ENCODE measurements at regions not wholly inside any gene's neighbourhood (a gene's known extent, or its start where the extent isn't known, plus 50 kb on each side); places are given as distances from the start of the nearest gene placed in this dataset.
"Not testable (repeated sequence)": the region's sequence is repeated elsewhere in the genome, so short reads cannot be mapped to it uniquely, and the experiment has no call there.

DNA sequence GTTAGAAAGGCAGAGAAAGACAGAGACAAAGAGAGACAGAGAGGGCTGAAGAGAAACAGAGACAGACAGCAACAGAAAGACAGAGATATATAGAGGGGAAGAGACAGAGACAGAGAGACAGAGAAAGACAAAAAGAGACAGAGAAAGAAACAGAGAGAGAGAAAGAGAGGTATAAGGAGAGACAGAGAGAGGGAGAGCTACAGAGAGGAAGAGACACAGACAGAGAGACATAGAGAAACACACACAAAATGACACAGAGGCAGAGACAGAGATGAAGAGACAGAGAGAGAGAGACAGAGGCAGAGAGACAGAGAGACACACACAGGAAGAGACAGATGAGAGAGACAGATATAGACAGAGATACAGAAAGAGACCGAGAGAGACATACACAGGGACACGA lies 168.6 kb downstream of the TMEM121 start (continued):
- TF ChIP-seq EZH2phosphoT487 (IDR thresholded peaks at IDR 0.05; ENCODE audit: unreplicated experiment) (no peak), NANOG (IDR thresholded peaks at IDR 0.05; ENCODE audit: borderline replicate concordance) (no peak), POLR2AphosphoS5 (IDR thresholded peaks at IDR 0.05; ENCODE audit: low read depth) (no peak), CREB1 (CRISPR knock-in tag; IDR thresholded peaks at IDR 0.05; ENCODE audit: low read depth) (no peak)

DNA sequence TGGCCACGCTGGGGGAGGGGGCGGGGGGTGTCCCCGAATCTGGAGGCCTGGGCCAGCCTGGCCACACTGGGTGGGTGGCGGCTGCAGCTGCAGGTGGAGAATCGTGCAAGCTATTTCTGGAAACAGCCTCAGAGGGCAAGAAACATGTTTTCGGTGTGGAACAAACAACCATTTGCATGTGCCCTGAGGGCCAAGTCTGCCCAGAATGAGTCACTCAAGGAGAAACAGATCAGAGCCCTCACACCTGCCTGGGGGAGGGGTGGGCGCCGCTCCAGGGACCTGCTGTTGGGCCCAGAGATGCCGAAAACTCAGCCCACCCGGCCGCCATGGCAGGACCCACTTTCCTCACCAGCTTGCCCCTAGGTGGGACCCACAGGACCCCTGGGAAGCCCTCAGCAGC lies 170.0 kb downstream of the TMEM121 start:
- H3K4me2 ChIP-seq; H3K27ac ChIP-seq (ENCODE audit: low read depth); H2AFZ ChIP-seq; ATAC-seq; H3K4me1 ChIP-seq (ENCODE audit: insufficient read depth); H3K27ac Mint-ChIP-seq; H3K9me2 ChIP-seq (ENCODE audit: insufficient read depth); H3K79me2 ChIP-seq (replicated peaks; ENCODE audit: insufficient read depth); H3K4me3 ChIP-seq; H3K27me3 ChIP-seq (ENCODE audit: insufficient read depth); H3K4me1 Mint-ChIP-seq; H4K20me1 ChIP-seq (replicated peaks; ENCODE audit: insufficient read depth); DNase-seq (ENCODE audit: low spot score); H3K4me3 Mint-ChIP-seq: not testable (repeated sequence)
- H3K9me3 Mint-ChIP-seq = peaks cover 52% of the 10 kb centered on the region
- peaks cover 14% of the 10 kb centered on the region; the same call in 1 of the 2 replicates for H3K36me3 ChIP-seq (ENCODE audit: insufficient read depth)
- H3F3A ChIP-seq (replicated peaks; ENCODE audit: low read depth) = peaks cover 15% of the 10 kb centered on the region
- H3K27me3 Mint-ChIP-seq (ENCODE audit: insufficient read depth, low read depth, poor library complexity) = peaks cover 29% of the 10 kb centered on the region
- peaks cover 39% of the 10 kb centered on the region for H3K36me3 Mint-ChIP-seq (ENCODE audit: low read depth)

DNA sequence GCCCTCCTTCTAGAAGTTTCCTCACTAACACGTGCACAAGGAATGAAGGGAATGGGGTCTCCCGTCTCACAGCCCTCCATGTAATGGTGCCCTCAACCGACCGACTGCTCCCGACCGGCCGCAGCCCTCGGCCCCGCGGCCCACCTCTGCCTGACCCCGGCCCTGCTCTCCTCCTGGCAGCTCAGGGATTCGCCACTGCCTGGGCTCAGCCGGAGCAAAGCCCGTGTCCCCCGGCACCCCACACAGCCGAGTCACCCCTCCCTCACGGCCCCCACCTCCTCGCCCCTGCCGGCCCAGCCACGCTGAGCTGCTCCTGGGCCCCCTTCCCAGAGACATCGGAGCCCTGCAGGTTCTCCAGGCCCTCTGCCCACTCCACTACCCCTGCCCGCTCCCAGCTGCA lies 171.0 kb downstream of the TMEM121 start:
- not testable (repeated sequence) for H3K4me1 Mint-ChIP-seq; H3K4me1 ChIP-seq (ENCODE audit: insufficient read depth); H4K20me1 ChIP-seq (replicated peaks; ENCODE audit: insufficient read depth); H2AFZ ChIP-seq; H3K79me2 ChIP-seq (replicated peaks; ENCODE audit: insufficient read depth); H3K27ac Mint-ChIP-seq; DNase-seq (ENCODE audit: low spot score); H3K4me2 ChIP-seq; H3K4me3 Mint-ChIP-seq; ATAC-seq; H3K4me3 ChIP-seq; H3K27ac ChIP-seq (ENCODE audit: low read depth); H3K9me2 ChIP-seq (ENCODE audit: insufficient read depth); H3K27me3 ChIP-seq (ENCODE audit: insufficient read depth)
- Mint-ChIP-seq H3K9me3 (peaks cover 62% of the 10 kb centered on the region), H3K27me3 (ENCODE audit: insufficient read depth, low read depth, poor library complexity) (peaks cover 29% of the 10 kb centered on the region), H3K36me3 (ENCODE audit: low read depth) (peaks cover 49% of the 10 kb centered on the region)
- H3F3A ChIP-seq (replicated peaks; ENCODE audit: low read depth) = peaks cover 15% of the 10 kb centered on the region
- H3K36me3 ChIP-seq (ENCODE audit: insufficient read depth) = peaks cover 14% of the 10 kb centered on the region; the same call in 1 of the 2 replicates

DNA sequence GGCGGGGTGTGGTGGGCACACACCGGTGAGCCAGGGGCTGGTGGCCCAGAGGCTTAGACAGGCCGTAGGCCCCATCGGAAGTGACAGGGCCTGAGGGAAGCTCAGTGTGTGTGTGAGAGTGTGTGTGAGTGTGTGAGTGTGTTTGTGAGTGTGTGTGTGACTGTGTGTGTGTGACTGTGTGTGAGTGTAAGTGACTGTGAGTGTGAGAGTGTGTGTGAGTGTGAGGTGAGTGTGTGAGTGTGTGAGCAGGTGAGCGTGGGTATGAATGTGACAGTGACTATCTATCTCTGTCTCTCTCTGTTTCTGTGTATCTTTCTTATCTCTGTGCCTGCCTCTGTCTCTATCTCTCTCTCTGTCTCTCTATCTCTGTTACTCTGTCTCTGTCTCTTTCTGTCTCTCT lies 171.6 kb downstream of the TMEM121 start:
- not testable (repeated sequence) for H3K4me3 ChIP-seq; H3K27ac Mint-ChIP-seq; DNase-seq (ENCODE audit: low spot score); H3K4me3 Mint-ChIP-seq; H3K4me2 ChIP-seq; H3K27me3 ChIP-seq (ENCODE audit: insufficient read depth); H4K20me1 ChIP-seq (replicated peaks; ENCODE audit: insufficient read depth); H3K79me2 ChIP-seq (replicated peaks; ENCODE audit: insufficient read depth); H3K4me1 Mint-ChIP-seq; H3K9me2 ChIP-seq (ENCODE audit: insufficient read depth); H3K4me1 ChIP-seq (ENCODE audit: insufficient read depth); ATAC-seq; H3K27ac ChIP-seq (ENCODE audit: low read depth); H2AFZ ChIP-seq
- Mint-ChIP-seq H3K36me3 (ENCODE audit: low read depth) (peaks cover 53% of the 10 kb centered on the region), H3K27me3 (ENCODE audit: insufficient read depth, low read depth, poor library complexity) (peaks cover 29% of the 10 kb centered on the region), H3K9me3 (peaks cover 67% of the 10 kb centered on the region)
- H3F3A ChIP-seq (replicated peaks; ENCODE audit: low read depth) = peaks cover 15% of the 10 kb centered on the region
- peaks cover 14% of the 10 kb centered on the region; the same call in 1 of the 2 replicates for H3K36me3 ChIP-seq (ENCODE audit: insufficient read depth)

DNA sequence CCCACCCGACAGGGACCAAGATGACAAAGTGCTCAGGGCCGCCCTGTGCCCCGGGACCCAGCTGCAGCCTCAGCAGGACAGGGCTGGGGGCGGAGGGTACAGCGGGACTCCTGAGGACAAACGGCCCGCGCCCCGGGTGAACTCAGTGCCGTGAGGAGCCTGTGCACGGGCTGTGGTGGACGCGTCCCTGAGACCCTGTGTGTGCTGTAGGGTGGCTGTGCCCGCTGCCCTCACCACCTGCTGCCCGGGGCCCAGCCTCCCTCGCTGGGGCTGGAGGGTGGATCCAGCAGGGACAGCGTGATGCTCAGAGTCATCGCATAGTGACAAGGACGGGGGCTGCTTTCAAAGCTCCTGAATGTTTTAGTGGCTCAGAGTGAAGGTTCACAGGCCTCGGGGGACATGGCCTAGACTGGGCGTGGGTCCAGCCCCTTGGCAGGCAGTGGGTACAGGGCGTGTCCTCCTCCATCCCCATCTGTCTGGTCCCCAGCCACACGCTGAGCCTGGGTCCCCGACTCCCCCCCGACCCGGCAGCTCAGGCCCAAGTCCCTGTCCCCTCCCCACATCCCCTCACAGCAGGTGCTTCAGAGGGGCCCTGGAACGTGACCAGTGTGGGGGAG lies 172.7 kb downstream of the TMEM121 start:
- H3K4me1 ChIP-seq (ENCODE audit: insufficient read depth); H2AFZ ChIP-seq; H3K79me2 ChIP-seq (replicated peaks; ENCODE audit: insufficient read depth); H3K4me3 Mint-ChIP-seq; H3K27me3 ChIP-seq (ENCODE audit: insufficient read depth); H3K9me2 ChIP-seq (ENCODE audit: insufficient read depth); H3K4me1 Mint-ChIP-seq; H3K4me2 ChIP-seq; H3K27ac ChIP-seq (ENCODE audit: low read depth); DNase-seq (ENCODE audit: low spot score); H4K20me1 ChIP-seq (replicated peaks; ENCODE audit: insufficient read depth); H3K4me3 ChIP-seq; ATAC-seq; H3K27ac Mint-ChIP-seq: not testable (repeated sequence)
- H3K9me3 Mint-ChIP-seq = peaks cover 63% of the 10 kb centered on the region
- H3F3A ChIP-seq (replicated peaks; ENCODE audit: low read depth) = peaks cover 10% of the 10 kb centered on the region
- peaks cover 26% of the 10 kb centered on the region for H3K27me3 Mint-ChIP-seq (ENCODE audit: insufficient read depth, low read depth, poor library complexity)
- peaks cover 11% of the 10 kb centered on the region; the same call in 1 of the 2 replicates for H3K36me3 ChIP-seq (ENCODE audit: insufficient read depth)
- peaks cover 49% of the 10 kb centered on the region for H3K36me3 Mint-ChIP-seq (ENCODE audit: low read depth)

DNA sequence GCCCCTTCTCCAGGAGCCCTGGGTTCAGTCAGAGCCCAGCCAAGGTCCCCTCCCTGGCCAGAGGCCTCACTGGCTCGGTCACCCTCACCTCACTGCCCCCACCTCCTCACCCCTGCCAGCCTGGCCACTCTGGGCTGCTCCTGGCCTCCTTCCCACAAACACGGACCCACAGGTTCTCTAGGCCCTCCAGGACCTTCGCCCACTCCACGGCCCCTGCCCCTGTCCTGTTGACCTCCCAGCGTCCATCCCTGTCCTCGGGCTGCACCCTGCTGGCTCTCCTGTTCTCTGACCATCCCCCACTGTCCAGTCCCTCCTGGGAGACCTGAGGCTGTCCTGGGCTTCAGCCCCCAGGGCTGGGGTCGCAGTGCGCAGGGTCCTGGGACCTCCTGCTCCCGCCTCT lies 173.3 kb downstream of the TMEM121 start:
- not testable (repeated sequence) for H3K4me3 Mint-ChIP-seq; H3K27ac ChIP-seq (ENCODE audit: low read depth); H3K36me3 ChIP-seq (ENCODE audit: insufficient read depth); H3K79me2 ChIP-seq (replicated peaks; ENCODE audit: insufficient read depth); H3K9me2 ChIP-seq (ENCODE audit: insufficient read depth); H4K20me1 ChIP-seq (replicated peaks; ENCODE audit: insufficient read depth); H3K4me3 ChIP-seq; H3K27me3 ChIP-seq (ENCODE audit: insufficient read depth); H3K4me2 ChIP-seq; H3K4me1 Mint-ChIP-seq; H3K27ac Mint-ChIP-seq; DNase-seq (ENCODE audit: low spot score); H3K4me1 ChIP-seq (ENCODE audit: insufficient read depth); ATAC-seq; H3F3A ChIP-seq (replicated peaks; ENCODE audit: low read depth); H2AFZ ChIP-seq
- peaks cover 19% of the 10 kb centered on the region for H3K27me3 Mint-ChIP-seq (ENCODE audit: insufficient read depth, low read depth, poor library complexity)
- peaks cover 42% of the 10 kb centered on the region for H3K36me3 Mint-ChIP-seq (ENCODE audit: low read depth)
- H3K9me3 Mint-ChIP-seq = peaks cover 56% of the 10 kb centered on the region

DNA sequence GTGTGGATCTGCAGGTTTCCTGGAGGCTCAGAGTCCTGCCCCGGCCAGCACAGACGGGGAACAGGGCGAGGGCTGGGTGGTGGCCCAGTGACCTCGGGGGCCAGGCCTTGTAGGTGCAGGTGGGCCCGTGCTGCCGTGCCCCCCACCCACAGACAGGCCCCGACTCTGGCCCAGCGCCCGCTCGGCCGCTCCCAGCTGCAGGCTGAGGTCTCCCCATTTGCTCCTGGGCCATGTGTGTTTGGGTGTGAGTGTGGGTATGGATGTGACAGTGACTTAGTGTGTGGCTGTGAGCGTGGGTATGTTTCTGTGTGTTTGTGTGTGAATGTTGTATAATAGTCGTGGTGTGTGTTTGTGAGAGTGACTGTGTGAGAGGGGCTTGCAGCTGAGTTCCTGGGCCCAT lies 173.8 kb downstream of the TMEM121 start:
- not testable (repeated sequence) for H3K4me1 Mint-ChIP-seq; H3K27me3 ChIP-seq (ENCODE audit: insufficient read depth); H2AFZ ChIP-seq; H3K27ac ChIP-seq (ENCODE audit: low read depth); H3F3A ChIP-seq (replicated peaks; ENCODE audit: low read depth); H3K4me3 ChIP-seq; H3K4me2 ChIP-seq; H3K4me3 Mint-ChIP-seq; ATAC-seq; H3K36me3 ChIP-seq (ENCODE audit: insufficient read depth); H3K27ac Mint-ChIP-seq; H4K20me1 ChIP-seq (replicated peaks; ENCODE audit: insufficient read depth); DNase-seq (ENCODE audit: low spot score); H3K9me2 ChIP-seq (ENCODE audit: insufficient read depth); H3K4me1 ChIP-seq (ENCODE audit: insufficient read depth); H3K79me2 ChIP-seq (replicated peaks; ENCODE audit: insufficient read depth)
- Mint-ChIP-seq H3K9me3 (peaks cover 55% of the 10 kb centered on the region), H3K36me3 (ENCODE audit: low read depth) (peaks cover 40% of the 10 kb centered on the region), H3K27me3 (ENCODE audit: insufficient read depth, low read depth, poor library complexity) (peaks cover 15% of the 10 kb centered on the region)
